HepG2 (cell line): ENCODE measurements at regions not wholly inside any gene's neighbourhood (a gene's known extent, or its start where the extent isn't known, plus 50 kb on each side); places are given as distances from the start of the nearest gene placed in this dataset.

Source experiments
- ATM ChIP-seq: fragments of 450-650 bp; IDR thresholded peaks from 2 replicates; pipeline ENCODE4 v1.7.1; 2017; ENCODE audit warnings: mild to moderate bottlenecking, borderline replicate concordance
- CBFB ChIP-seq: sonication (generic); formaldehyde crosslinking; IDR thresholded peaks from 2 replicates; pipeline ENCODE4 v1.4.0; 2020; ENCODE audit warnings: missing genetic modification reagents
- CENPT ChIP-seq: sonication (generic); formaldehyde crosslinking; IDR thresholded peaks from 2 replicates; pipeline ENCODE4 v1.8.0; 2022; ENCODE audit warnings: low read depth, mild to moderate bottlenecking, moderate library complexity, missing genetic modification reagents
- FOXA3 ChIP-seq: IDR thresholded peaks from 2 replicates; pipeline ENCODE4 v1.6.1; 2016; ENCODE audit warnings: missing genetic modification reagents, missing compliant biosample characterization
- GABPB1 ChIP-seq: IDR thresholded peaks from 2 replicates; pipeline ENCODE4 v1.6.1; 2016; ENCODE audit warnings: mild to moderate bottlenecking, missing genetic modification reagents, moderate library complexity, missing compliant biosample characterization
- HOXA9 ChIP-seq: sonication (generic); formaldehyde crosslinking; IDR thresholded peaks from 2 replicates; pipeline ENCODE4 v1.8.1; 2022; ENCODE audit warnings: missing genetic modification reagents, mild to moderate bottlenecking, moderate library complexity, borderline replicate concordance
- MYC ChIP-seq: sonication (generic); formaldehyde crosslinking; IDR thresholded peaks from 2 replicates; pipeline ENCODE4 v1.9.0; 2021; ENCODE audit warnings: missing genetic modification reagents, borderline replicate concordance
- NFIC ChIP-seq: IDR thresholded peaks from 2 replicates; pipeline ENCODE4 v1.6.1; 2012; ENCODE audit warnings: mild to moderate bottlenecking, low read length, inconsistent platforms
- SATB2 ChIP-seq: sonication (generic); formaldehyde crosslinking; IDR thresholded peaks from 2 replicates; pipeline ENCODE4 v1.5.0; 2020; ENCODE audit warnings: missing genetic modification reagents
- STAG1 ChIP-seq: sonication (generic); formaldehyde crosslinking; IDR thresholded peaks from 2 replicates; pipeline ENCODE4 v1.4.0; 2020; ENCODE audit warnings: missing genetic modification reagents
- ZEB1 ChIP-seq: IDR thresholded peaks from 2 replicates; pipeline ENCODE4 v1.6.1; 2012; ENCODE audit warnings: mild to moderate bottlenecking, low read depth, inconsistent platforms; ENCODE audit not compliant: insufficient replicate concordance
- ZNF274 ChIP-seq: sonication (generic); formaldehyde crosslinking; IDR thresholded peaks from 2 replicates; pipeline ENCODE4 v1.5.1; 2020; ENCODE audit warnings: mild to moderate bottlenecking, missing genetic modification reagents
- ZNF547 ChIP-seq: sonication (generic); formaldehyde crosslinking; IDR thresholded peaks from 2 replicates; pipeline ENCODE4 v1.5.1; 2020; ENCODE audit warnings: mild to moderate bottlenecking, missing genetic modification reagents
- ZNF563 ChIP-seq: sonication (generic); formaldehyde crosslinking; IDR thresholded peaks from 2 replicates; pipeline ENCODE4 v1.8.0; 2022; ENCODE audit warnings: mild to moderate bottlenecking, moderate library complexity, missing genetic modification reagents
- ZNF577 ChIP-seq: sonication (generic); formaldehyde crosslinking; IDR thresholded peaks from 2 replicates; pipeline ENCODE4 v1.4.0; 2020; ENCODE audit warnings: mild to moderate bottlenecking, low read depth, missing genetic modification reagents, borderline replicate concordance
- ZNF605 ChIP-seq: sonication (generic); formaldehyde crosslinking; IDR thresholded peaks from 2 replicates; pipeline ENCODE4 v1.8.0; 2022; ENCODE audit warnings: mild to moderate bottlenecking, missing genetic modification reagents
- ZNF674 ChIP-seq: sonication (generic); formaldehyde crosslinking; IDR thresholded peaks from 2 replicates; pipeline ENCODE4 v1.5.0; 2020; ENCODE audit warnings: low read depth, mild to moderate bottlenecking, missing genetic modification reagents
- ZNF720 ChIP-seq: sonication (generic); formaldehyde crosslinking; IDR thresholded peaks from 2 replicates; pipeline ENCODE4 v1.4.0; 2020; ENCODE audit warnings: missing genetic modification reagents
- ZNF766 ChIP-seq: sonication (generic); formaldehyde crosslinking; IDR thresholded peaks from 2 replicates; pipeline ENCODE4 v1.5.0; 2020; ENCODE audit warnings: missing genetic modification reagents, borderline replicate concordance
- ZNF891 ChIP-seq: sonication (generic); formaldehyde crosslinking; IDR thresholded peaks from 2 replicates; pipeline ENCODE4 v1.5.0; 2020; ENCODE audit warnings: mild to moderate bottlenecking, missing genetic modification reagents
- TF ChIP-seq, protein P1 (sequence below): sonication (generic); formaldehyde crosslinking; IDR thresholded peaks from 2 replicates; pipeline ENCODE4 v1.4.0; 2020; ENCODE audit warnings: missing genetic modification reagents, borderline replicate concordance
- TF ChIP-seq, protein P2 (sequence below): sonication (generic); formaldehyde crosslinking; conservative IDR thresholded peaks from 2 replicates; pipeline ENCODE4 v1.4.0; 2020; ENCODE audit warnings: missing genetic modification reagents
- TF ChIP-seq, protein P3 (sequence below): sonication (generic); formaldehyde crosslinking; IDR thresholded peaks from 2 replicates; pipeline ENCODE4 v1.5.0; 2020; ENCODE audit warnings: missing genetic modification reagents
- TF ChIP-seq, protein P4 (sequence below), 2 experiments: sonication (generic) in 1 of 2; formaldehyde crosslinking in 1 of 2; IDR thresholded peaks; 2 replicates each; pipeline versions ENCODE4 v1.4.0 to v1.6.1; 2018 to 2020; ENCODE audit warnings: missing genetic modification reagents in 2 of 2, borderline replicate concordance in 1 of 2, low read depth in 1 of 2, mild to moderate bottlenecking in 1 of 2, missing biosample characterization in 1 of 2
- TF ChIP-seq, protein P5 (sequence below): sonication (generic); formaldehyde crosslinking; conservative IDR thresholded peaks from 2 replicates; pipeline ENCODE4 v1.4.0; 2020; ENCODE audit warnings: missing genetic modification reagents

DNA sequence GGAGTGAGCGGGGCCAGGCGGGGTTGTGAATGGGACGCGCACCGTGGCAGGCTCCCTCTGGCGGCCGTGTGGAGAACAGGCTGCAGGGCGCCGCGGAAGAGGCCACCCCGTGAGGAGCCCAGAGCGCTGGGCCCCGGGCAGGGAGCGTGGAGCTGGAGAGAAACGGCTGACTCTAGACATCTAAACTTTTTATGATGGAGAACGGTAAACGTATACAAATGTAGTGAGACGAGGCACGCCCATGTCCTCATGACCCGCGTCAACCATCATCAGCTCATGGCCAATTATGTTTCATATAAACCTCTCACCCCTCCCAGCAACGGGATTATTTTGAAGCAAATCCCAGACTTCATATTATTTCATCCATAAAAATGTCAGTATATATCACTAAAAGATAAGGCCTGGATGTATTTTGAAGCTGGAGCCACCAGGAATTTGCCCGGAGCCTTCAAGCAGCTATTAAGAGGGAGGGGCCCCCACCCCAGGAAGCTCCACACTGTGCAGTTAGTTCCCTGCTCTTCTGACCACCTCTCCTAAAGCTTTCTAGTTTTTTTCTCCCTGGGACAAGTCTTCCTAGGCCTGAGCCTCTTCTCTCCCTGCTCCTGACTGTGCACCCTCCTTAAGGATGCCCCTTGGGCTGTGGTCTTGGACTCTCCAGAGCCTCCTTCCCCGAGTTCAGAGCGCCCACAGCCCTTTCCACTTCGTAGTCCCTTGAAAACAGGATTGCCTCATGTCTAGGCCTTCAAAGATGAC, 149.5 kb downstream of the SMAD6 start (continued):
- TF ChIP-seq ATM (no peak), GABPB1 (CRISPR knock-in tag) (peak; percentile 48; the same call in 1 of the 2 replicates), ZEB1 (no peak), ZNF766 (CRISPR knock-in tag) (no peak), CENPT (CRISPR knock-in tag) (no peak), SATB2 (CRISPR knock-in tag) (no peak), HOXA9 (no peak), ZNF577 (no peak), STAG1 (CRISPR knock-in tag) (peak; percentile 78), ZNF891 (CRISPR knock-in tag) (no peak), NFIC (no peak), ZNF547 (CRISPR knock-in tag) (no peak), MYC (CRISPR knock-in tag) (peak; percentile 24; the same call in 1 of the 2 replicates), ZNF605 (peak; percentile 60; the same call in 1 of the 2 replicates), CBFB (CRISPR knock-in tag) (no peak), ZNF674 (no peak), ZNF274 (CRISPR knock-in tag) (no peak), ZNF563 (CRISPR knock-in tag) (no peak), ZNF720 (CRISPR knock-in tag) (no peak), FOXA3 (CRISPR knock-in tag) (no peak)
- TF ChIP-seq, protein P1, sequence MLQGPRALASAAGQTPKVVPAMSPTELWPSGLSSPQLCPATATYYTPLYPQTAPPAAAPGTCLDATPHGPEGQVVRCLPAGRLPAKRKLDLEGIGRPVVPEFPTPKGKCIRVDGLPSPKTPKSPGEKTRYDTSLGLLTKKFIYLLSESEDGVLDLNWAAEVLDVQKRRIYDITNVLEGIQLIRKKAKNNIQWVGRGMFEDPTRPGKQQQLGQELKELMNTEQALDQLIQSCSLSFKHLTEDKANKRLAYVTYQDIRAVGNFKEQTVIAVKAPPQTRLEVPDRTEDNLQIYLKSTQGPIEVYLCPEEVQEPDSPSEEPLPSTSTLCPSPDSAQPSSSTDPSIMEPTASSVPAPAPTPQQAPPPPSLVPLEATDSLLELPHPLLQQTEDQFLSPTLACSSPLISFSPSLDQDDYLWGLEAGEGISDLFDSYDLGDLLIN (CRISPR knock-in tag), result 0 out of 2 replicates have a peak, but pooled peaks have one; percentile 50
- TF ChIP-seq, protein P2, sequence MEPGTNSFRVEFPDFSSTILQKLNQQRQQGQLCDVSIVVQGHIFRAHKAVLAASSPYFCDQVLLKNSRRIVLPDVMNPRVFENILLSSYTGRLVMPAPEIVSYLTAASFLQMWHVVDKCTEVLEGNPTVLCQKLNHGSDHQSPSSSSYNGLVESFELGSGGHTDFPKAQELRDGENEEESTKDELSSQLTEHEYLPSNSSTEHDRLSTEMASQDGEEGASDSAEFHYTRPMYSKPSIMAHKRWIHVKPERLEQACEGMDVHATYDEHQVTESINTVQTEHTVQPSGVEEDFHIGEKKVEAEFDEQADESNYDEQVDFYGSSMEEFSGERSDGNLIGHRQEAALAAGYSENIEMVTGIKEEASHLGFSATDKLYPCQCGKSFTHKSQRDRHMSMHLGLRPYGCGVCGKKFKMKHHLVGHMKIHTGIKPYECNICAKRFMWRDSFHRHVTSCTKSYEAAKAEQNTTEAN, result no peak
- TF ChIP-seq, protein P3, sequence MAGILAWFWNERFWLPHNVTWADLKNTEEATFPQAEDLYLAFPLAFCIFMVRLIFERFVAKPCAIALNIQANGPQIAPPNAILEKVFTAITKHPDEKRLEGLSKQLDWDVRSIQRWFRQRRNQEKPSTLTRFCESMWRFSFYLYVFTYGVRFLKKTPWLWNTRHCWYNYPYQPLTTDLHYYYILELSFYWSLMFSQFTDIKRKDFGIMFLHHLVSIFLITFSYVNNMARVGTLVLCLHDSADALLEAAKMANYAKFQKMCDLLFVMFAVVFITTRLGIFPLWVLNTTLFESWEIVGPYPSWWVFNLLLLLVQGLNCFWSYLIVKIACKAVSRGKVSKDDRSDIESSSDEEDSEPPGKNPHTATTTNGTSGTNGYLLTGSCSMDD (CRISPR knock-in tag), result no peak
- TF ChIP-seq, protein P4, sequence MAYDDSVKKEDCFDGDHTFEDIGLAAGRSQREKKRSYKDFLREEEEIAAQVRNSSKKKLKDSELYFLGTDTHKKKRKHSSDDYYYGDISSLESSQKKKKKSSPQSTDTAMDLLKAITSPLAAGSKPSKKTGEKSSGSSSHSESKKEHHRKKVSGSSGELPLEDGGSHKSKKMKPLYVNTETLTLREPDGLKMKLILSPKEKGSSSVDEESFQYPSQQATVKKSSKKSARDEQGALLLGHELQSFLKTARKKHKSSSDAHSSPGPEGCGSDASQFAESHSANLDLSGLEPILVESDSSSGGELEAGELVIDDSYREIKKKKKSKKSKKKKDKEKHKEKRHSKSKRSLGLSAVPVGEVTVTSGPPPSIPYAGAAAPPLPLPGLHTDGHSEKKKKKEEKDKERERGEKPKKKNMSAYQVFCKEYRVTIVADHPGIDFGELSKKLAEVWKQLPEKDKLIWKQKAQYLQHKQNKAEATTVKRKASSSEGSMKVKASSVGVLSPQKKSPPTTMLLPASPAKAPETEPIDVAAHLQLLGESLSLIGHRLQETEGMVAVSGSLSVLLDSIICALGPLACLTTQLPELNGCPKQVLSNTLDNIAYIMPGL (CRISPR knock-in tag; IDR thresholded peaks at IDR 0.05; ENCODE audit: borderline replicate concordance in 1 of 2, low read depth in 1 of 2), result 0 out of 4 replicates have a peak, but pooled peaks of 1 of the 2 experiments have one; percentile 48
- TF ChIP-seq, protein P5, sequence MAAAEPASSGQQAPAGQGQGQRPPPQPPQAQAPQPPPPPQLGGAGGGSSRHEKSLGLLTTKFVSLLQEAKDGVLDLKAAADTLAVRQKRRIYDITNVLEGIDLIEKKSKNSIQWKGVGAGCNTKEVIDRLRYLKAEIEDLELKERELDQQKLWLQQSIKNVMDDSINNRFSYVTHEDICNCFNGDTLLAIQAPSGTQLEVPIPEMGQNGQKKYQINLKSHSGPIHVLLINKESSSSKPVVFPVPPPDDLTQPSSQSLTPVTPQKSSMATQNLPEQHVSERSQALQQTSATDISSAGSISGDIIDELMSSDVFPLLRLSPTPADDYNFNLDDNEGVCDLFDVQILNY, result no peak; the same call in 1 of the 2 replicates
